ENCODE measurements at regions not wholly inside any gene's neighbourhood (a gene's known extent, or its start where the extent isn't known, plus 50 kb on each side); places are given as distances from the start of the nearest gene placed in this dataset.

DNA sequence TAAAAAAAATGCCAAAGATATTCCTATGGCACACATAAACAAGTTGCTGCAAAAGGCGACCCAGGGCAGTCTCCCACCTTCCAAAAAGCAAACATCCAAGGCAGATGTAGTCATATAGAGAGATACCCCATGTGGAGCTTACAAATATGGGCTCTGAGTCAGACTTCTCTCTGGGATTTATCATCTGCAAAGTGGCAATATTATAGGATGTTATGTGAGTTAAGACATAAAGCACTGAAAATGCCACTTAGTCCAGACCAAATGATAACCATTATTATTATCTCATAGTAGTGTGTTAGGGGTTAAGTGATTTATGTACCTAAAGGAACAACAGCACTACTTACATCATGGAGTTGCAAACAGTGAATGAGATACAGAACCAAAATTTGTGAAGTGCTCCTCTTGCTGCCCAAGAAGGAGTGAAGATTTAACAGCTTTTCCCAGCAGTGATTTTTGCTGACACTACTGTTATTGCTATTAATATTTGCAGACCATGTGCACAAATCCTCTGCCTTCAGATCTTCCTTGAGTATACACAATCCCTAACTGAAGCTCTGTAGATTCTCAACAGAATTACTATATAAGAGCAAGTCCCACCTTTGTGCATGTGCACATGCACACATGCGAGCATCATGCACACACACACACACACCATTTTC is 560.0 kb upstream of the SALL1 start:
- 78 to 81% methylated on average over 2 of the region's 2 CpGs for WGBS, 2 donors
- Histone ChIP-seq H3K4me3 (no peak overlapping the region), H3K27me3 (no peaks in the 10 kb centered on the region), H3K9me3 (no peaks in the 10 kb centered on the region), H3K27ac (no peak overlapping the region), H3K36me3 (replicated peaks in 1 of 2; ENCODE audit: insufficient read depth in 1 of 2, low read depth in 2 of 2) (no peaks in the 10 kb centered on the region), H3K4me1 (no peaks in the 10 kb centered on the region)
- ATAC-seq (no peak), DNase-seq (no peak)
- TF ChIP-seq, protein P1, sequence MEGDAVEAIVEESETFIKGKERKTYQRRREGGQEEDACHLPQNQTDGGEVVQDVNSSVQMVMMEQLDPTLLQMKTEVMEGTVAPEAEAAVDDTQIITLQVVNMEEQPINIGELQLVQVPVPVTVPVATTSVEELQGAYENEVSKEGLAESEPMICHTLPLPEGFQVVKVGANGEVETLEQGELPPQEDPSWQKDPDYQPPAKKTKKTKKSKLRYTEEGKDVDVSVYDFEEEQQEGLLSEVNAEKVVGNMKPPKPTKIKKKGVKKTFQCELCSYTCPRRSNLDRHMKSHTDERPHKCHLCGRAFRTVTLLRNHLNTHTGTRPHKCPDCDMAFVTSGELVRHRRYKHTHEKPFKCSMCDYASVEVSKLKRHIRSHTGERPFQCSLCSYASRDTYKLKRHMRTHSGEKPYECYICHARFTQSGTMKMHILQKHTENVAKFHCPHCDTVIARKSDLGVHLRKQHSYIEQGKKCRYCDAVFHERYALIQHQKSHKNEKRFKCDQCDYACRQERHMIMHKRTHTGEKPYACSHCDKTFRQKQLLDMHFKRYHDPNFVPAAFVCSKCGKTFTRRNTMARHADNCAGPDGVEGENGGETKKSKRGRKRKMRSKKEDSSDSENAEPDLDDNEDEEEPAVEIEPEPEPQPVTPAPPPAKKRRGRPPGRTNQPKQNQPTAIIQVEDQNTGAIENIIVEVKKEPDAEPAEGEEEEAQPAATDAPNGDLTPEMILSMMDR (IDR thresholded peaks at IDR 0.05): no peak
- TF ChIP-seq POLR2A (IDR thresholded peaks at IDR 0.05): no peak
- intact Hi-C loops (cut with DNase I): no loop called here

DNA sequence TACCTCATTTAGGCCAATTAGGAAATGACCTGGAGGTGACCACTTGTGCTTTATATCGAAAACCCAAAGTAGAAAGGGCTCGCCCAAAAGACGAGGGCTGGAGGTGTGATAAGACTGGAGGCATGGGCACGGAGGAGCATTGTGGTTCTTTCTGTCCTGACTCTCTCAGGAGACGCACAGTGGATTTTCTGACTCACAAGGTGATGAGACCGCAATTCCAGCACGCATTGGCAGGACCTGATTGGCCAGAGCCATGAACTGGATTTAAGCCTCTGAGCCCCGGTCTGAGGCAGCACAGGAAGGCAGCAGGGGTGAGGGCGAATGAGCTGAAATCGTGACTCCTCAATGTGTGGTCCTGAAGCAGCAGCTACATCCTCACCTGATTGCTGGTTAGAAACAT is 559.1 kb upstream of the SALL1 start:
- ATAC-seq (no peak), DNase-seq (no peak)
- intact Hi-C loops (cut with DNase I): no loop called here
- H3K4me1 ChIP-seq: no peaks in the 10 kb centered on the region
- H3K4me3 ChIP-seq: no peak overlapping the region
- H3K27ac ChIP-seq: no peak overlapping the region
- H3K9me3 ChIP-seq: no peaks in the 10 kb centered on the region
- TF ChIP-seq POLR2A (IDR thresholded peaks at IDR 0.05): no peak
- TF ChIP-seq, protein P1 (IDR thresholded peaks at IDR 0.05): no peak
- no peaks in the 10 kb centered on the region for H3K36me3 ChIP-seq (replicated peaks in 1 of 2; ENCODE audit: insufficient read depth in 1 of 2, low read depth in 2 of 2)
- 68 to 70% methylated on average over 10 of the region's 10 CpGs for WGBS, 2 donors
- no peaks in the 10 kb centered on the region for H3K27me3 ChIP-seq

DNA sequence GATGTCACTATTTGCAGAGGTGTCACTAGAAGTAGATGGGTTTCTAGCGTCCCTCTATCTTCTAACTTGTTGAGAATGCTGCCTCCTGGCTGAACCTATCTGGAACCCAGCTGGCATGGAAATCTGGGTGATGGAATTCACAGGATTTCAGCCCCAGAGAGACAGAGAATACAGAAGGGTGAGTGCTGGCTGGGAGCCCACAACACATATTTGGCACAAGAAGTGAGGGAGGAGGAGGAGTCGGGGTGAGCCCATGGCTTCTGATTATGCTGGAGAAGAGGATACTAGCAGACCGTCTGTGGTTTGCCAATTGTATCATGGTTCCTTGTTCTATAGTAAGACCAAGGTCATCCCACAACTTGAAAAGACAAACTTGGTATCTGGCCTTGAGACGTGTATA is 557.8 kb upstream of the SALL1 start:
- Histone ChIP-seq H3K4me1 (no peaks in the 10 kb centered on the region), H3K36me3 (replicated peaks in 1 of 2; ENCODE audit: insufficient read depth in 1 of 2, low read depth in 2 of 2) (no peaks in the 10 kb centered on the region), H3K27me3 (no peaks in the 10 kb centered on the region), H3K4me3 (no peak overlapping the region), H3K9me3 (no peaks in the 10 kb centered on the region), H3K27ac (no peak overlapping the region)
- no peak for TF ChIP-seq POLR2A (IDR thresholded peaks at IDR 0.05)
- TF ChIP-seq, protein P1 (IDR thresholded peaks at IDR 0.05): no peak
- ATAC-seq: no peak
- intact Hi-C loops (cut with DNase I): no loop called here
- no peak for DNase-seq
- WGBS, 2 donors: 33 to 37% methylated on average over 4 of the region's 4 CpGs

- Histone ChIP-seq H3K4me3 (no peak overlapping the region), H3K36me3 (replicated peaks in 1 of 2; ENCODE audit: insufficient read depth in 1 of 2, low read depth in 2 of 2) (no peaks in the 10 kb centered on the region), H3K9me3 (no peaks in the 10 kb centered on the region), H3K4me1 (no peaks in the 10 kb centered on the region), H3K27me3 (no peaks in the 10 kb centered on the region), H3K27ac (no peak overlapping the region)
- no peak for TF ChIP-seq POLR2A (IDR thresholded peaks at IDR 0.05)
- TF ChIP-seq, protein P1 (IDR thresholded peaks at IDR 0.05): no peak
- ATAC-seq (no peak), DNase-seq (no peak)
- WGBS, 2 donors: 43 to 57% methylated on average over 6 of the region's 6 CpGs
- intact Hi-C loops (cut with DNase I): no loop called here
Measured at GRCh38 chr16:51707666-51708065, 556.6 kb upstream of the SALL1 start.

DNA sequence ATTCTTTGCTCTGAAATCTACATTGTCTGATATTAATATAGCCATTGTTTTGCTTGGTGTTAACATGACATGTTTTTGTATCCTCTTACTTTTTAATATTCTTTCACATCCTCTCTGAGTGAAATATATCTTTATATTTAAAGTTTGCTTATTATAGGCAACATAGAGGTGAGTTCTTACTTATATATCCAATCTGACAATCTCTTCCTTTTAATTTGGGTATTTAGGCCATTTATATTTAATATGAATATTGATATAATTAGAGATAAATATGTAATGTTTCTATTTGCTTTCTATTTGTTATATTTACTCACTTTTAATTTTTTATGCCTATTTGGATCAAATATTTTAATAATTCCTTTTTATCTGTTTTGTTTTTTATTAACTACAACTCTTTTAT is 554.1 kb upstream of the SALL1 start:
- no peaks in the 10 kb centered on the region for H3K4me1 ChIP-seq
- no peaks in the 10 kb centered on the region for H3K27me3 ChIP-seq
- no peak overlapping the region for H3K4me3 ChIP-seq
- TF ChIP-seq POLR2A (IDR thresholded peaks at IDR 0.05): no peak
- TF ChIP-seq, protein P1 (IDR thresholded peaks at IDR 0.05): no peak
- H3K27ac ChIP-seq: no peak overlapping the region
- DNase-seq (no peak), ATAC-seq (no peak)
- H3K9me3 ChIP-seq: no peaks in the 10 kb centered on the region
- intact Hi-C loops (cut with DNase I): no loop called here
- no peaks in the 10 kb centered on the region for H3K36me3 ChIP-seq (replicated peaks in 1 of 2; ENCODE audit: insufficient read depth in 1 of 2, low read depth in 2 of 2)
